ENCODE measurements at regions not wholly inside any gene's neighbourhood (a gene's known extent, or its start where the extent isn't known, plus 50 kb on each side); places are given as distances from the start of the nearest gene placed in this dataset.

DNA sequence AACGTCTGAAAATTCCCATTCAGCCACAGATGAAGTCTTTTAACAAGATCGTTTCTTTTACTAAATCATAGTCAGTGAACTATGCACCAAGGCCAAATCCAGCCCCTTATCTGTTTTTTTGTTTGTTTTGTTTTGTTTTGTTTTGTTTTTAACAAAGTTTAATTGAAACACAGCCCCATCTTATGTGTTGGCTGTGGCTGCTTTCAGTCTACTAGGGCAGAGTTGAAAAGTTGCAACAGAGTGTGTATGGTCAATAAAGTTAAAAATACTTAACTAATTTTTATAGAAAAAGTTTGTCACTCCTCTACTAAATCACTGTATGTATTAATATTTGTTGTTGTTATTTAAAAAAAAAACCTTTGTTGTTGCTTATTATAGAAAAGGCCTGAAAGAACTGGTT, 137.1 kb downstream of the CAAP1 start:
- Mint-ChIP-seq H3K27ac (peak overlapping the region; percentile 57; the same call in 1 of the 2 replicates), H3K4me3 (no peak overlapping the region), H3K36me3 (peaks cover 4% of the 10 kb centered on the region; the same call in 1 of the 2 replicates), H3K9me3 (peaks cover 3% of the 10 kb centered on the region), H3K27me3 (ENCODE audit: low read depth) (no peaks in the 10 kb centered on the region), H3K4me1 (peaks cover 50% of the 10 kb centered on the region)
- CTCF ChIA-PET: interaction anchor here (0.8 to 1.4 kb wide), 3 partner anchors 32 to 253 kb away, joined by 3 to 7 read pairs (median 5); no protein-coding TSS in a partner anchor
- DNase-seq (ENCODE audit: low spot score) (no peak), ATAC-seq (no peak)
- POLR2A ChIA-PET: no interaction called here
- TF ChIP-seq ZBTB21 (CRISPR knock-in tag; IDR thresholded peaks at IDR 0.05; ENCODE audit: borderline replicate concordance) (no peak), CTCF (IDR thresholded peaks at IDR 0.05) (no peak), MYBL2 (CRISPR knock-in tag; IDR thresholded peaks at IDR 0.05) (no peak), PRRX2 (CRISPR knock-in tag; IDR thresholded peaks at IDR 0.05) (no peak), FOXJ3 (CRISPR knock-in tag; IDR thresholded peaks at IDR 0.05; ENCODE audit: borderline replicate concordance) (no peak), ATF6 (CRISPR knock-in tag; IDR thresholded peaks at IDR 0.05) (no peak), ZNF423 (CRISPR knock-in tag; IDR thresholded peaks at IDR 0.05) (no peak), SMAD4 (CRISPR knock-in tag; IDR thresholded peaks at IDR 0.05) (no peak), FOXP1 (CRISPR knock-in tag; IDR thresholded peaks at IDR 0.05; ENCODE audit: borderline replicate concordance) (no peak)
- TF ChIP-seq, protein P1, sequence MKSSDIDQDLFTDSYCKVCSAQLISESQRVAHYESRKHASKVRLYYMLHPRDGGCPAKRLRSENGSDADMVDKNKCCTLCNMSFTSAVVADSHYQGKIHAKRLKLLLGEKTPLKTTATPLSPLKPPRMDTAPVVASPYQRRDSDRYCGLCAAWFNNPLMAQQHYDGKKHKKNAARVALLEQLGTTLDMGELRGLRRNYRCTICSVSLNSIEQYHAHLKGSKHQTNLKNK (CRISPR knock-in tag; IDR thresholded peaks at IDR 0.05): no peak

DNA sequence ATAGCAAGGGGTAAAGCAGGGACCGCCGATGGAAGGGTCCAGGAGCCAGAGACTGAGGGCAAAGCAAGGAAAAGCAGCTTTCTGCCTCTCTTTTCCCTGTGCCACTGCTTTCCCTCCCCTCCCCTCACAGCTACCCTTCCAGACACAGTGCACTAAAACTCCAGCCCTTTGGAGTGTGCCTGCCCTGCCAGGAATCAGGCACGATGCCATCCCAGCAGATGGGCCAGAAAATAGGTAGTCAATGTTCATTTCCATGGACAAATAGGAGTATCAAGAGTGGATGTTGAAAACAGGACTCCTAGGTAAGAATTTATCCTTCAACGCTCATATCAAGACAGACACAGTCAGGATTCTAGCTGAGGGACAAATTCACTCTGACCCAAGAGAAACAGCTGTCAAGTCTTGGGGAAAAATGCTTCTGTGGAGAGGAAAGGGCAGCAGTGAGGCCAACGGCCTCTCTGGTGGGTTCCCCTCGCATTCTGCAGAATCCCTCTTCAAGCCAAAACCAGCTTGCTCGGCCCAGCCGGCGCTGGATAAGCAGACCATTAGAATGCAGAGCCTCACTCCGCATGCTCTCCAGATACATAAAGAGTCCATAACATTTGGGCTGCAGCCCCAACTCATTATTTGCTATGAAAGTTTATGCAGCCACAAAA, 138.0 kb downstream of the CAAP1 start:
- Mint-ChIP-seq H3K4me1 (peaks cover 57% of the 10 kb centered on the region), H3K9me3 (peaks cover 3% of the 10 kb centered on the region), H3K27ac (peak overlapping the region; percentile 86), H3K27me3 (ENCODE audit: low read depth) (no peaks in the 10 kb centered on the region), H3K36me3 (peaks cover 8% of the 10 kb centered on the region), H3K4me3 (no peak overlapping the region)
- POLR2A ChIA-PET: no interaction called here
- TF ChIP-seq E2F1 (CRISPR knock-in tag; IDR thresholded peaks at IDR 0.05): no peak
- peak; percentile 61 for ATAC-seq
- CTCF ChIA-PET: interaction anchor here (0.8 to 1.4 kb wide), 3 partner anchors 31 to 252 kb away, joined by 3 to 7 read pairs (median 5); no protein-coding TSS in a partner anchor
- DNase-seq (ENCODE audit: low spot score): no peak

DNA sequence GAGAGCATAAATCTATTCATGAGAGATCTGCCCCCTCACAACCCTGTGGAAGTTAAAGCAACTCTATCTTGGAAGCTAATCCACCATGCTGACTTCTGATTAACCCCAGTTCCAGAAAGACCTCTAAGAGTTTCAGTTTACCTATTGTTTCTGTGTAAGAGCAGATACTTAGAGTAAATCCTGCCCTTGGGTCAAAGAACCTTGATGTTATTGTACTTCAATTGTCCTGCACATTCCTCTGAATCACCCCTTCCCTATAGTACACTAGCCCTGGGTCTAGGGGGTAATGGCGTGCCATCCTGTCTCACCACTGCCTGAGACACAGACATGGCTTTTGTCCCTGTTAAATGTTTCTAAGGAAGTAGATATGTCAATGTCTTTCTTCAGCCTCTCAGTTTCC, 138.6 kb downstream of the CAAP1 start:
- Mint-ChIP-seq H3K4me1 (peaks cover 59% of the 10 kb centered on the region), H3K9me3 (peaks cover 4% of the 10 kb centered on the region), H3K36me3 (peaks cover 8% of the 10 kb centered on the region), H3K4me3 (no peak overlapping the region), H3K27me3 (ENCODE audit: low read depth) (no peaks in the 10 kb centered on the region), H3K27ac (0 out of 2 replicates have a peak overlapping the region, but pooled peaks have one; percentile 12)
- ChIA-PET CTCF (no interaction called here), POLR2A (no interaction called here)
- ATAC-seq: peak; percentile 33
- DNase-seq (ENCODE audit: low spot score): no peak
- TF ChIP-seq ELF4 (CRISPR knock-in tag; IDR thresholded peaks at IDR 0.05; ENCODE audit: low read depth): no peak
- TF ChIP-seq, protein P2, sequence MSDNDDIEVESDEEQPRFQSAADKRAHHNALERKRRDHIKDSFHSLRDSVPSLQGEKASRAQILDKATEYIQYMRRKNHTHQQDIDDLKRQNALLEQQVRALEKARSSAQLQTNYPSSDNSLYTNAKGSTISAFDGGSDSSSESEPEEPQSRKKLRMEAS (CRISPR knock-in tag; IDR thresholded peaks at IDR 0.05): no peak
- no peak for TF ChIP-seq CDX4 (CRISPR knock-in tag; IDR thresholded peaks at IDR 0.05; ENCODE audit: borderline replicate concordance)
- TF ChIP-seq ZNF396 (CRISPR knock-in tag; IDR thresholded peaks at IDR 0.05; ENCODE audit: borderline replicate concordance): no peak
- no peak for TF ChIP-seq ZNF219 (CRISPR knock-in tag; IDR thresholded peaks at IDR 0.05; ENCODE audit: borderline replicate concordance)
- TF ChIP-seq USF1 (CRISPR knock-in tag; IDR thresholded peaks at IDR 0.05): no peak
- TF ChIP-seq ZSCAN18 (CRISPR knock-in tag; IDR thresholded peaks at IDR 0.05): no peak
